Hepatic stellate cell (primary cell): ENCODE measurements at regions not wholly inside any gene's neighbourhood (a gene's known extent, or its start where the extent isn't known, plus 50 kb on each side); places are given as distances from the start of the nearest gene placed in this dataset.
"Not testable (repeated sequence)": the region's sequence is repeated elsewhere in the genome, so short reads cannot be mapped to it uniquely, and the experiment has no call there.

Source experiments
- DNase-seq: peaks from one replicate; pipeline ENCODE4 v3.0.0; 2011; ENCODE audit warnings: low spot score

DNA sequence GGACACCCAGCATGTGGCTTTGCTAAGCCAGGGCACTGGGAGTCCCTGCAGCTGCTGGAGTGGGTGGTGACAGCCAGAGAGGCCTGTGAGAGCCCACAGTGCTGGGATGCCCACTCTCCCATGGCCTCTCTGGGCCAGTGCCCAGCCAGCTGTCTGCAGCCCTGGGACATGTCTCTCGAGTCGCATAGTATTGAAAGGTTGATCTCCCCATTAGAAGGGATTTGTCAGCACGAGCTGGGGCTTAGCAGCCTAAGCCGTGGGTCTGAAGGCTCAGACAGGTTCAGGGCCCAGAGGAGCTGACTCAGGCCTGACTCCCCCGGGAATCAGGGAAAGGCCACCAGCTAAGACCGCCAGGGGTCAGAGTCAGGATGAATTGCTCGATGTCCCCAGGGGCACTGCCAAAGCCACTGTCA, 53.5 kb downstream of the FOXD2 start:
- no peak for DNase-seq

DNA sequence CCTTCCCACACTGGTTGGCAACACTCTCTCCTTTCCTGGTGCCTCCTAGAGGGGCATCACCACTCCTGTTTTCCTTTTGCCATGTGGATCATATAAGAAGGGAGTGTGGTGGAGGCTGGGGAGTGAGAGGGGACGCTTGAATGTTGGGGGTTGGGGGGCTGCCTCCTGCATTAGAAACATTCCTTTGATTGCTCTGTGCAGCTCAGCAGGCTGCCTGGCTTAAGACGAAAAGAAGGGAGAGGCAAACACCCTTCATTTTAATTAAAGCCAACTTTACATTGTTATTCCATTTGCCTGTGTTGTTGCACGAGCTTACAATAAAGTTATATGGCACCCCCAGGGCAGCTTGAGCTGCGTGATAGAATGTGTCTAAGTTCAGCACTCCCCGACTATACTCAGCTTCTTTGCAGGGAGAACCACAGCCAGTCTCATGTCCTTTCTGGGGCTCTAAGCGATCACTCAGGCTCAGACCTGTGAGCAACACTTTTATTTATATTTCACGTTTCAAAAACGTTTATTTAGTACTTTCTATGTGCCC, 57.4 kb downstream of the FOXD2 start:
- no peak for DNase-seq

DNA sequence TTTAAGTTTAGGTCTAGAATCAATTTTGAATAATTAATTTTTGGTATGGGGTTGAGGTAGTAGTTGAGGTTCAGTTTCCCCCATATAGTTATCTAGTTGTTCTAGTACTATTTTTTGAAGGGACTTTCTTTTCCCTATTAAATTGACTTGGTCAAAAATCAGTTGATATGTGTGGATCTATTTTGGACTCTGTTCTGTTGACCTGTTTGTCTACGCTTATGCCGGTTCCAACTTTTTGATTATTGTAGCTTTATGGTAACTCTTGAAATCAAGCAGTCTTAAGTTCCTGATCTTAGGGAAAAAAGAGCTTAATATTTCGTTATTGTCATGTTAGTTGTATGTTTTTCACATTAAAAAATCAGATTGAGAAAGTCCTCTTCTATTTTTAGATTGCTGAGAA, 60.7 kb downstream of the FOXD2 start:
- no peak for DNase-seq

DNA sequence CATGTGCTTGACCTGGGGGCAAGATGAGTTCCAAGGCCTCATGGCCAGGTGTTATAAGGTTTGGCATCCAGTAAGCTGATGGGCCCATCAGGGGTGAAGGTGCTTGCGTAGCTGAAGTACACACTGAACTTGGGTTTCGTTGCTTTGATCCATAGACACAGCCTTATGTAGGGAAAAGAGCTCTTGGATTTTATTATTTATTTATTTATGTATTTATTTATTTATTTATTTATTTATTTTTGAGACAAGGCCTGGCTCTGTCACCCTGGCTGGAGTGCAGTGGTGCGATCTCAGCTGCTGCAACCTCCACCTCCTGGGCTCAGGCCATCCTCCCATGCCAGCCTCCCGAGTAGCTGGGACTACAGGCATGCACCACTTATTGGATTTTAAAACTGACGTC, 63.2 kb downstream of the FOXD2 start:
- no peak for DNase-seq

DNA sequence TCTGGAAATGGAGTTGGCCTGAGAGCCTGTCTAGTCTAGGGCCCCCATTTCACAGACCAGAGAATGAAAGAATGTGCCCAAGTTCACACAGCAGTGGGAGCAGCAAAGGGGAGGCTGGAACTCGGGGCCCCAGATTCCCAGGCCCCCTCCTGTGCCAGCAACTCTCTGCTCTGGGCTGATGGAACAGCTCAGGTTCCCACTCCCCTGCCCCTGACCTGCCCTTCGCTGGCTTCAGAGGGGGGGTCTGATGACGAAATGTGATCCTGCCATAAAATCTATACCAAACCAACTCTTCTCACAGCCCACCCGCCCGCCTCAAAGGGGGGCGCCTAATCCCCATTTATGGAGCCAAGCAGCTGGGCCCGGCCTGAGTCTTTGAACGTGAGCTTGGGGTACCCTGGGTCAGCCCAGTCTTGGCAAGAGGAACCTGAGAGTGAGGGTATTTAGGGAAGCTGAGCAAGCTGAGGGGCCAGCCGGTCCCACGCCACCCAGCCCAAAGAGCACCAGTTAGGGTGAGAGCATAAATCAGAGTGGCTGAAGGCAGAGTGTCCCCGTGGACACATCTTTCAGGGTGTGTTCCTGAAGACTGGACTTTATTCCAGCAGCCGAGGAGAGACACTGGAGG, 65.0 kb downstream of the FOXD2 start:
- DNase-seq: no peak

DNA sequence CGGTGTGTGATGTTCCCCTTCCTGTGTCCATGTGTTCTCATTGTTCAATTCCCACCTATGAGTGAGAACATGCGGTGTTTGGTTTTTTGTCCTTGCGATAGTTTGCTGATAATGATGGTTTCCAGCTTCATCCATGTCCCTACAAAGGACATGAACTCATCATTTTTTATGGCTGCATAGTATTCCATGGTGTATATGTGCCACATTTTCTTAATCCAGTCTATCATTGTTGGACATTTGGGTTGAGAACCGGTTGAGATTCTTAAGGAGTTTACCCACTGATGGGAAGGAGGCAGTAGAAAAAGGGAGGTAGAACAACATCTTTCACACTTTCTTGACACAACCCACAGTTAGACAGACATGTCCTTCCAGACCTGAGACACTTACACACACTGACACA, 67.0 kb downstream of the FOXD2 start:
- not testable (repeated sequence) for DNase-seq

DNA sequence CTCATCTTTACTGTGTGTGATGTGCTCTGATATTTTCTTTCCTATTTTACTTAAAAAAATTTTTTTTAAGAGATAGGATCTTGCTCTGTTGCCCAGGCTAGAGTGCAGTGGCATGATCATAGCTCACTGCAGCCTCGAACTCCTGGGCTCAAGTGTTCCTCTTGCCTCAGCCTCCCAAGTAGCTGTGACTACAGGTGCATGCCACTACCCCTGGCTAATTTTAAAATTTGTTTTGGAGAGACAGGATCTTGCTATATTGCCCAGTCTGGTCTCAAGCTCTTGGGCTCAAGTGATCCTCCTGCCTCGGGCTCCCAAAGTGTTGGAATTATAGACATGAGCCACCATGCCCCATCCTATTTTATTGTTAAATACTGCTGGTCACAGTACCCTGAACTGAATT, 67.4 kb downstream of the FOXD2 start:
- DNase-seq: no peak

DNA sequence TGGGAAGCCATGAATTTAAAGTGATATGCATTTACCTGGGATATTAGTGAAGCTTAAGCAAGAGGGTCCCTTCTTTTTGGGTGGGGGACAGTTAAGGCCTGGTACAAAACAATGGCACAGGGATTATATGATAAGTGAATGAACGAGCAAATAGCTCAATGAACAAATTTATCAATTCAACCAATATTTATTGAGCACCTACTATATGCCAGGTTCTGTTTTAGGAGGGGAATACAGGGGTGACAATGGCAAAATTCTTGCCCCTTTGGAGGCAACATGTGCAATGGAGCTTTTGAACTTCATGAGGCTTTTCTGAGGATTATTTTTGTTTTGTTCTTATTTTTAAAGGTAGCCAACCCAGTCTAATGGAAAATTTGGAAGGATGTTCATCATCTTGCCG, 68.2 kb downstream of the FOXD2 start:
- no peak for DNase-seq

DNA sequence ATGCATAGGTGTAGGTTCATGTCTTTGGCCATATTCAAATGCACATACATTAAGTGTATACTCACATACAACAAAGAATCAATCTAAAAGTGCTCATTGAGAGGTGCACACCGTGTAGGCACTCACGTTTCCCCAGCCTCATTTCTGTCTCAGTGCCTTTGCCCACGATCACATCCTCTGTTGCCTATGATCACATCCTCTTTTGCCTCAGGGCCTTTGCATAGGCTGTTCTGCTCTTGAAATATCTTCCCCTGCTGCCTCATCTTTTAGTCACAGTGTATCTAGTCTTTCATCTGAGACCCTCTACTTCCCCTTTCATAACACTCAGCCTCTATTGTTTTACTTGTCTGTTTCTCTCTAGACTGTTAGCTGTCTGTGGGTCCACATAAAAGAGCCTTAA, 69.3 kb downstream of the FOXD2 start:
- no peak for DNase-seq

DNA sequence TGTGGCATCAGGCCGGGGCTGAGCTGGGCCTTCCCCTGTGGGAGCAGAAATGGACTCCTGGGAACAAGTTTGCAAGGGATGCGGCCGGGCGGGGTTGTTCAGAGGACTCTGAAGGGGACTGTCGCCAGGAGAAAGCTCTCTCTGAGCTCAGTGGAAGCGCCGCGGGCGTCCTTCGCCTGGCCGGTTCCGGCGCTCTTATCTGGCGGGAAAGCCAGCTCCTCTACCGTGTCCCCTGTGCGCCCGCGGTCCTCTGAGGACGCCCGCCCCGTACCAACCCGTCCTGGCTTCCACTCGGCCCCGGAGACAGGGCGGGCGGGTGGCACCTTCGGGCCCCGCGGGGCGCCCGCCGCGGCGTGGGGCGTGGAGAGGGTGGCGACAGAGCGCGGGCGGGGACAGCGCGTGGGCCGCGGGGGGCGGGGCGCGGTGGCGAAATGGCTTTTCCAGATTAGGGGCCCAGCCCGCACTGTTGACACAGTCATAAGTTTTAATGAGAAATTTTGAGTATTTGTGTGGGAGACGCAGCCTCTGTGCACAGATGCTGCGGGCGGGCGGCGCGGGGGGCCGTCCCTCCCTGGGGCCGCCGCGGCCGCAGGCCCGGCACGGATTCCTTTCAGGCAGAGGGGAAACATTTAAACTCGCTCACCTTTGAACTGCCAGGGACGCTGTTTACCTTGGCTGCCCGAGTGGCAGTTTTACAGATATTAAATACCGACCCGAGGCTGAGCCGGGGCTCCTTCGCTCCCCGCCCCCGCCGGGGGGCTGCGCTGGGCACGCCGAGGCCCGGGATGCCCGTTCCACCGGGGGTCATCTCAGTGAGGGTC, 70.2 kb downstream of the FOXD2 start:
- no peak for DNase-seq

DNA sequence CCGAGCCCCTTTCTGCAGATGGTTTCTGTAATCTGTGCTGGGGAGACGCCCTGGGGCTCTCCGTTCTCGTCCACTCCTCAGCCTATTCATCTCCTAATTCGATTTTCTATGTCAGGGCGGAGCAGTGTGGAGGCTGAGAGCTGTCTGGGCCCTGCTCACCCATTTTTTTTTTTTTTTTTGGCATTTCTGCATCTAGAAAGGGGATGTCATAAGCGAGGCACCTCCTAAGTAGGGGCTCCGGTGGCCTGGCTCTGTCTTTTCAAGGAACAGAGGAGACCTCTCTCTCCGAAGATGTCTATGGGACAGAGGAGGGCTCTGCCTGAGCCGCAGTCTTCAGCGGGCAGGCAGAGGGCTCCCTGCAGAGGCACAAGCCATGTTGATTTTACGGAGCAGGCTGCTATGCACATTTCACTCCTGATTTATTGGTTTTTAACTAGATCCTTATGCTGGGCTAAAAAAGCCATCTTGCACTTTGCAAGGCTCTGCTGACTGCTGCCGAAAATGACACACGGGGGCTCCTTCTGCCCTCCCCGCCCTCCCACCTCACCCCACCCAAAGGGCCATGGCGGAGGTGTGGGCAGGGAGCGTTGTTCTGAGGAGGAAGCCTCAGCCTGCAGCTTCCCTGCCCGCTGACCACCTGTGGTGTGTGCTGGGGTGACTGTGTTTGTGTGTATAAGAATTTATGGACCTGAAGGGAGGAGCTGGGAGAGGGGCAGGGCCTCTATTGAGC, 71.0 kb downstream of the FOXD2 start:
- no peak for DNase-seq

DNA sequence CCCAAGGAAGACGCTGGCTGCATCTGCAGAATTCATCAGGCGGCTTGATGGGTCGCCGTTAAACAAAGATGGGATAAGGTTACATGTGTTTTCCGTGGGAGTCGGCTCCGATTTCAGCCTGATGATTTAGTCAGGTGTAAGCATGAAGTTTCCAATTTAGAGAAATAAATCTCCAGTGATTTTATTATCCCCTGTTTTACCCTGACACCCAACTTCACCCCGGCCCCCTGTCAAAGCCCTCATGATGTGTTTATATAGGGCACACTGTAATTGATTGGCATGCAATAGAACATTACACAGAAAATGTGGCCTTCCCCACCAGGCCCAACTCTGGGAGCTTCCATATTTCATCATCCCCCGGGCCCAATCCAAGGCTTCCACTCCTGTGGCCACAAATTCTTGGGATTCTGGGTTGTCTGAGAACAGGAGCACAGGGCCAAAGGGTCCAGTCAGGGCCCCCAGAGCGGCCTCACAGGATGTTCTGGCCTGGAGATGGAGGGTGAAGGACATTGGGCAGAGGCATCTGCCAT, 72.5 kb downstream of the FOXD2 start:
- no peak for DNase-seq

DNA sequence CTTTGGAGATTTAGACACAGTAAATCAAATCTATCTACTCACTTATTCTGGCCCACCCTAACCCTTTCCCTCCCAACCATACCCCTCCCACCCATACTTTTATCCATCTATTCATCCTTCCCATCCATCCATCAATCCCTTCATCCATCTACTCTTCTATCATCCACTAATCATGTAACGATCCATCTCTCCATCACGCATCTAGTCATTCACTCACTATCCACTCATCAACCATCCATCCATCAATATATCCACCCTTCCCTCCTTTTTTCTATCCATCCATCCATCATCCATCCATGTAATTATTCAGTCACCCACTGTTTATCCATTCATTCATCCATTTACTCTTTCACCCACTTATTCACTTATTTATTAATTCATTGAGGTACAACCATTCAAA, 74.0 kb downstream of the FOXD2 start:
- DNase-seq: no peak

DNA sequence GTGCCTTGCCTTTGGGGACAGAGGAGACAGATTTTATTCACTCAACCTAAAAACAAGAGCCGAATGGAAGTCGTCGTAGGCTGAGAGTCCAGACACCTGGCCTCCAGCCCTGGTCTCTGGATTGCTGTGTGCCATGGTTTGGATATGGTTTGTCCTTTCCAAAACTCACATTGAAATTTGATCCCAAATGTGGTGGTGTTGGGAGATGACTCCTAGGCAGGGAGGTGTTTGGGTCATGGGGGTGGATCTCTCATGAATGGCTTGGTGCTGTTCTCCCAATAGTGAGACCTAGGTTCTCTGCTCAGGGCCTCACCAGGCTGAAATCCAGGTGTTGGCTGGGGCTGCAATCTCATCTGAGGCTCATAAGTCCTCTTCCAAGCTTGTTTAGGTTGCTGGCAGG, 75.5 kb downstream of the FOXD2 start:
- DNase-seq: no peak

DNA sequence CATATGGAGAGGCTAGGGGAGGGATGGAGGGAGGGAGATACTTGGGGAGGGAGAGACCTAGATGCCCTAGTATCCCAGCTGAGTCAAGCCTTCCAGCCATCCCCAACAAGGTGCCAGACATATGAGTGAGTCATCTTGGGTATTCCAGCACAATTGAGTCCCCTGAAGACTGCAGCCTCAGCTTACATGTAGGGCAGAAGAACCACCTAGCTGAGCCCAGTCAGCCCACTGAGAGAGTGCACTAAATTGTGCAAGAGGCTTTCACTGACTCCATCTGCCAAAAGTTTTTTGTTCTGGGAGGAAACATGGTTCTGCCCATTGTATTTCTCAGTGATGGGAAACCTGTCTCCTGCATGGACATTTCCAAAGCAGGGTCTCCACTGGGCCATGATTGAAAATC, 76.4 kb downstream of the FOXD2 start:
- DNase-seq: no peak

DNA sequence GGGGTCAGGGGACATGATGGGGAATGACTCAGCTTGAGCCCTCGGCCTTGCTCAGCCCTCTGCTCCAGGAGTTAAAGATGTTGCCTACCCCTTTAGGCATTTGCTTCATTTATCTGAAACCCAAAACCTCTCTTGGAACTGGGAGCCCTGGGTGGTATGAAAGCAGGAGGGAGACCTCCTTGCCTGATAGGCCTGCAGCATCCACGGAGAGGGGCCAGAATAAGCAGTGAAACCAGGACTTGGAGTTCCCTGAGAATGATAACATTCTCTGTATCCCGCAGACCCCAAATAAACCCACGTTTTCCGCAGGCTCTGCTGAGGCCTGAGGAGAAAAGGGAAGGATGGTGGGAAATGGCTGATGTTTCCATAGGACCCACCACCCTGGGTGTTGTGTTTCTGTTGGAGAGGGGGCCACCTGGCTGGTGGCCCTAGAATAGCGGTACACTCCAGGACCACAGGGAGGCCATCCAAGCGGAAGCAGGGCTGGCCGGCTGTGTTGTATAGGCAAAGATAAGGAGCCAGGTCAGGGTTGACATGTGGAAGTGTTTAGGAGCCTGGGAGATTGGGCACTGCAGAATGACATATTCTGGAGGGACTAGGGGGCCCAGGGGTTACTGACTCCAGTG, 77.4 kb downstream of the FOXD2 start:
- DNase-seq: no peak

DNA sequence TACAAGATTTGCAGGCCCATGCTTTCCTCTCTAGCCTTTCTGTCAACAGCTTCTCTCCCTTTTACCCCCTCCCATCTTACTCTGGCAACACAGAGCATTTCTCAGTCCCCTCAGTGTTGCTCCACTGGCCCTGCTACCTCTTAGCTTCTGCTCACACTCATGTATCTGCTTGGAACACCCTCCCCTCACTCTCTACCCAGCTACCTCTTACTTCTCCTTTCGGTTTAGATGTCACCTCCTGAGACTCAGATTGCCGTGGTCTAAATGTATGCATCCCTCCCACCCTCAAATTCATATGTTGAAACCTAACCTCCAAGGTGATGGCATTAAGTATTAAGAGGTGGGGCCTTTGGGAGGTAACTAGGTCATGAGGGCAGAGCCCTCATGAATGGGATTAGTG, 80.1 kb downstream of the FOXD2 start:
- DNase-seq: no peak

DNA sequence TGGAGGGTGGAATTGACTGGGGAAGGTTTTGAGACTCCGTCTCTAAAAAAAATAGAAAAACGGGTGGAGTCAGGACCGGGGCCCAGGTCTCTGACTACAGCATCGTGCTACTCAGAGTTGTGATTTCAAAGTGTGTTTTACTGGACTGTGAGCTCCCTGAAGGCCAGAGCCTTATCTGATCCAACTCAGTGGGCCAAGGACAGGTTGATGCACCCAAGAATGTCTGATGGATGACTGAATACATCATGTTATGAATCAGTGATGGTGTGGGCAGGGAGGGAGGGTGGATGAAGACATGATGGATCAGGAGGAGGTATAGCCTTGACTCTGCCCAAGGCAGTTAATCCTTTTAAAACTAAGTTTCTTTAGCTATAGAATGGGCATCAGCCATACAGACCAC, 81.6 kb downstream of the FOXD2 start:
- no peak for DNase-seq

DNA sequence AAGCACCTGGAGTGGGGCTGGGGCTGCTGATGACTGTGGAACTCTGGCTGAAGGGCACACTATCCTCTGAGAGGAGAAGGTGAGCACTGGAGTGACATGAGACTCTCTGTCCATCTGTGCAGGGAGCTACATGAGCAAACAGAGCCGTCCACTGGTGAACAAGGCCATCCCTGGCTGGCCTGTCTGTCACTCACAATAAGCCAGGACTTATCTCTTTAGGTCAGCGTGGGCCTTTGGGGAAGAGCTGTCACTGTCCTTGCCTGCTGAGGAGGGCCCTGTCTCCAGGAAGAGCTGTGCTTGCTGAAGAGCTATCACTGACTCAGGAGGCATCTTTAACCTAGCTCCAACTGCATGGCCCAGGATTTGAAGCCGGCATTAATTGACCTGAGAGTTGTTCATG, 82.1 kb downstream of the FOXD2 start:
- no peak for DNase-seq

DNA sequence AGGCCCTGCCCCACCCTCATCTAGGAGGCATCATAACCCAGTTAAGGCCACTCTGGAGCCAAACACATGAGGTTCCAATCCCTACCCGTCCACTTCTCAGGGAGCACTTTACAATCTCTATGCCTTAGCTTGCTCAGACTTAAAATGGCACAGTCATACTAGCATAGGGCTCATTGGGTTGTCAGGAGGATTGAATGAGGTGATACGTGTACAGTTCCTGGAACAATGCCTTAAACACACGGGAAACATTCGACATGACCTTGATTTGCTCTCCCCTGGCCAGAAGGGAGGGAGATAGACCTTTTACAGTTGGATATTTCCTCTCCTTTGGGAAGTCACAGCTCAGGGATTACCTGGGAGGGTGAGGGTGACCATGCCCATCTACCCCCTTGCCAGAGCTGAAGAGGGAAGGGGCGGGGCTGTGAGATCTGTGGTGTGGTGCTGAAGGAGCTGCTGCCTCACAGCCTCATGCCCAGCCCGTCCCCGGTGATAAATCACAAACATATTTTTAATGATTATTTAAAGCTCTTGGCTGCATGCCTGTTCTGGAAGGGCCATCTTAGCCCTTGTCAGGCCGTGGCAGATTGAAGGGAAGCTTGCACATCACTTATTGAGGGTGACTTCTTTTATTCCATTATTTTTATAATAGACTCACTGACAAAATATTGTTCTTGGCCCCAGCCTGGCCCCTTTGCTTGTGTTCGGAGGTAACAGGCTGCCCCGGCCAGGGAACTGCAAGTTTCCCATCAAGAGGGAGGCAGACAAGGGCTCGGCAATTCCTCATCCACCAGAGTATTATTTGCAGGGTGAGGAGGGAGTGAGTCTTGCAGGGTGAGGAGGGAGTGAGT, 83.4 kb downstream of the FOXD2 start:
- DNase-seq: no peak
